H1 (cell line): ENCODE measurements at regions not wholly inside any gene's neighbourhood (a gene's known extent, or its start where the extent isn't known, plus 50 kb on each side); places are given as distances from the start of the nearest gene placed in this dataset.
"Not testable (repeated sequence)": the region's sequence is repeated elsewhere in the genome, so short reads cannot be mapped to it uniquely, and the experiment has no call there.

Experiments used
- CTCF ChIA-PET: fragments of 300-600 bp; sonication (Branson Sonifier 250); formaldehyde crosslinking; loops from one replicate; lab custom pipeline; 2021; ENCODE audit not compliant: partially characterized antibody; lab: Charles Lee
- POLR2A ChIA-PET: fragments of 300-600 bp; sonication (Branson Sonifier 250); formaldehyde crosslinking; loops from one replicate; lab custom pipeline; 2021; ENCODE audit warnings: inconsistent platforms; ENCODE audit not compliant: partially characterized antibody; lab: Charles Lee
- DNase-seq, 2 experiments: peaks; one replicate each; pipeline versions ENCODE4 v3.0.0 to v3.0.0-alpha.2; 2010 to 2022; ENCODE audit warnings: low spot score in 2 of 2, low read depth in 1 of 2, mixed read lengths in 1 of 2
- FAIRE-seq: peaks from 2 replicates; lab custom pipeline; 2011; peaks lifted over from hg19 to GRCh38; lab: Jason Lieb, UNC
- H2AFZ ChIP-seq: 2 replicates; pipeline ENCODE4 v1.8.1; 2012; ENCODE audit warnings: low read length, inconsistent platforms
- H2AK5ac ChIP-seq: 2 replicates; pipeline ENCODE4 v1.6.1; 2013; ENCODE audit warnings: low read depth, low read length
- H2BK120ac ChIP-seq: replicated peaks from 2 replicates; pipeline ENCODE3; 2013; ENCODE audit warnings: low read depth, low read length, inconsistent platforms
- H2BK12ac ChIP-seq: 2 replicates; pipeline ENCODE4 v1.6.1; 2013; ENCODE audit warnings: low read depth, low read length
- H2BK15ac ChIP-seq: 2 replicates; pipeline ENCODE4 v1.6.1; 2013; ENCODE audit warnings: low read length
- H2BK20ac ChIP-seq: 2 replicates; pipeline ENCODE4 v1.6.1; 2013; ENCODE audit warnings: low read length
- H2BK5ac ChIP-seq: 2 replicates; pipeline ENCODE4 v1.6.1; 2013; ENCODE audit warnings: low read depth, low read length
- H3K14ac ChIP-seq: 2 replicates; pipeline ENCODE4 v1.6.1; 2013; ENCODE audit warnings: inconsistent platforms; ENCODE audit not compliant: insufficient read length
- H3K18ac ChIP-seq: 2 replicates; pipeline ENCODE4 v1.6.1; 2013; ENCODE audit warnings: low read length; ENCODE audit errors: extremely low read depth
- H3K23ac ChIP-seq: 2 replicates; pipeline ENCODE4 v1.6.1; 2013; ENCODE audit warnings: inconsistent platforms; ENCODE audit not compliant: insufficient read length
- H3K23me2 ChIP-seq: 2 replicates; pipeline ENCODE4 v1.6.1; 2013; ENCODE audit warnings: low read depth, low read length
- H3K27ac ChIP-seq: 2 replicates; pipeline ENCODE4 v1.6.1; 2011; ENCODE audit warnings: low read depth, low read length, inconsistent platforms
- H3K27me3 ChIP-seq, 4 experiments: replicated peaks in 1 of 4; 1 replicate in 1 of 4; 2 replicates in 3 of 4; pipeline versions ENCODE4 v1.6.1 to v1.8.1; 2011 to 2013; ENCODE audit warnings: low read length in 3 of 4, mild to moderate bottlenecking in 3 of 4, inconsistent platforms in 2 of 4, mixed read lengths in 2 of 4, moderate library complexity in 1 of 4; ENCODE audit not compliant: control insufficient read depth in 3 of 4, insufficient read depth in 3 of 4; ENCODE audit errors: extremely low read depth in 1 of 4
- H3K36me3 ChIP-seq, 4 experiments: 2 replicates each; pipeline versions ENCODE4 v1.6.1 to v1.8.1; 2011 to 2013; ENCODE audit warnings: mild to moderate bottlenecking in 4 of 4, low read length in 3 of 4, moderate library complexity in 2 of 4, control low read depth in 1 of 4, inconsistent platforms in 1 of 4; ENCODE audit not compliant: insufficient read depth in 4 of 4, control insufficient read depth in 2 of 4
- H3K4ac ChIP-seq: replicated peaks from 2 replicates; pipeline ENCODE3; 2013; ENCODE audit warnings: low read length, low read depth, mixed read lengths, inconsistent platforms; ENCODE audit not compliant: insufficient read length
- H3K4me1 ChIP-seq, 4 experiments: replicated peaks in 1 of 4; 1 replicate in 1 of 4; 2 replicates in 3 of 4; pipeline versions ENCODE4 v1.6.1 to v1.8.1; 2011 to 2013; ENCODE audit warnings: low read length in 3 of 4, inconsistent platforms in 2 of 4, mixed read lengths in 1 of 4; ENCODE audit not compliant: insufficient read depth in 4 of 4, control insufficient read depth in 3 of 4
- H3K4me2 ChIP-seq, 2 experiments: 2 replicates each; pipeline versions ENCODE4 v1.6.1 to v1.8.1; 2011 to 2013; ENCODE audit warnings: low read depth in 2 of 2, low read length in 2 of 2, control low read depth in 1 of 2, inconsistent platforms in 1 of 2, mild to moderate bottlenecking in 1 of 2; ENCODE audit not compliant: insufficient read depth in 1 of 2
- H3K4me3 ChIP-seq, 4 experiments: fragments of 200-600, 300-600 bp in 1 of 4; sonication (generic), shearing (Covaris generic), sonication (Bioruptor Twin) in 1 of 4; 2 replicates each; pipeline versions ENCODE4 v1.5.1 to v1.8.1; 2011 to 2016; ENCODE audit warnings: low read length in 4 of 4, low read depth in 3 of 4, control low read depth in 2 of 4, inconsistent platforms in 2 of 4, mild to moderate bottlenecking in 2 of 4, mixed read lengths in 1 of 4, moderate library complexity in 1 of 4; ENCODE audit not compliant: insufficient read depth in 2 of 4; ENCODE audit errors: extremely low read depth in 1 of 4
- H3K56ac ChIP-seq: replicated peaks from 2 replicates; pipeline ENCODE3; 2013; ENCODE audit warnings: low read depth, mild to moderate bottlenecking, mixed read lengths, low read length, inconsistent platforms; ENCODE audit not compliant: insufficient read length
- H3K79me1 ChIP-seq: 2 replicates; pipeline ENCODE4 v1.6.1; 2013; ENCODE audit warnings: low read depth, low read length, control low read depth
- H3K79me2 ChIP-seq, 2 experiments: 2 replicates each; pipeline versions ENCODE4 v1.6.1 to v1.8.1; 2012 to 2013; ENCODE audit warnings: low read length in 2 of 2, mild to moderate bottlenecking in 2 of 2, inconsistent platforms in 1 of 2; ENCODE audit not compliant: insufficient read depth in 2 of 2, control insufficient read depth in 1 of 2
- H3K9ac ChIP-seq, 4 experiments: replicated peaks in 1 of 4; 1 replicate in 1 of 4; 2 replicates in 3 of 4; pipeline versions ENCODE4 v1.6.1 to v1.8.1; 2011 to 2013; ENCODE audit warnings: low read depth in 3 of 4, low read length in 3 of 4, control low read depth in 2 of 4, mild to moderate bottlenecking in 2 of 4, moderate library complexity in 2 of 4, inconsistent platforms in 1 of 4; ENCODE audit errors: extremely low read depth in 1 of 4
- H3K9me3 ChIP-seq, 2 experiments: 2 replicates each; pipeline versions ENCODE4 v1.6.1 to v1.8.1; 2012 to 2013; ENCODE audit warnings: mild to moderate bottlenecking in 2 of 2, moderate library complexity in 2 of 2, control low read depth in 1 of 2, inconsistent platforms in 1 of 2, low read depth in 1 of 2, low read length in 1 of 2, mixed read lengths in 1 of 2; ENCODE audit not compliant: insufficient read depth in 2 of 2
- H4K20me1 ChIP-seq, 2 experiments: replicated peaks in 1 of 2; 2 replicates each; pipeline versions ENCODE3 to v1.8.1; 2011 to 2013; ENCODE audit warnings: inconsistent platforms in 2 of 2, low read length in 2 of 2, mild to moderate bottlenecking in 1 of 2; ENCODE audit not compliant: insufficient read depth in 2 of 2, control insufficient read depth in 1 of 2
- H4K5ac ChIP-seq: 2 replicates; pipeline ENCODE4 v1.6.1; 2013; ENCODE audit warnings: low read length, low read depth, mixed read lengths, inconsistent platforms; ENCODE audit not compliant: insufficient read length
- H4K8ac ChIP-seq: 2 replicates; pipeline ENCODE4 v1.8.0; 2013; ENCODE audit warnings: mild to moderate bottlenecking, moderate library complexity, low read length, inconsistent platforms; ENCODE audit not compliant: insufficient read depth; ENCODE audit errors: extremely low read depth
- H4K91ac ChIP-seq: replicated peaks from 2 replicates; pipeline ENCODE3; 2013; ENCODE audit warnings: low read length, mixed read lengths, inconsistent platforms; ENCODE audit not compliant: insufficient read length
- WGBS, 2 experiments: shearing (Covaris generic) in 1 of 2; methylation state at CpG; one replicate each; pipeline versions ENCODE4 v1.1.6 to v1.1.7; 2013 to 2015; ENCODE audit warnings: low lambda C conversion rate in 2 of 2, mixed read lengths in 2 of 2, inconsistent platforms in 1 of 2, low coverage in 1 of 2, missing lambda C conversion rate in 1 of 2; ENCODE audit not compliant: insufficient replicate concordance in 2 of 2, insufficient coverage in 1 of 2, insufficient read length in 1 of 2; ENCODE audit errors: extremely low coverage in 1 of 2, missing lambda C conversion rate in 1 of 2; 5-methylcytosine and 5-hydroxymethylcytosine counted together

GRCh38 chr18:45344680-45345079 is 270.6 kb upstream of the SLC14A2 start:
- FAIRE-seq, H3K27ac ChIP-seq, H3K79me2 ChIP-seq, H3K4ac ChIP-seq, H3K23ac ChIP-seq, H2BK15ac ChIP-seq, H4K5ac ChIP-seq, H4K20me1 ChIP-seq, H2BK120ac ChIP-seq, H3K79me1 ChIP-seq, H3K23me2 ChIP-seq, H3K56ac ChIP-seq, H4K8ac ChIP-seq, H2AK5ac ChIP-seq, DNase-seq, H3K4me1 ChIP-seq, H2BK12ac ChIP-seq, H3K36me3 ChIP-seq, H2AFZ ChIP-seq, H3K4me2 ChIP-seq, H3K27me3 ChIP-seq, H2BK5ac ChIP-seq, H2BK20ac ChIP-seq, H3K9ac ChIP-seq, H3K4me3 ChIP-seq, H3K14ac ChIP-seq, H3K9me3 ChIP-seq, POLR2A ChIA-PET, H3K18ac ChIP-seq, H4K91ac ChIP-seq: not testable (repeated sequence)
- WGBS, 2 experiments: 95% methylated on average over 6 of the region's 6 CpGs; no CpG with 5 or more reads in 1 of the 2 experiments
- CTCF ChIA-PET: interaction anchor here (0.9 to 1.8 kb wide), 3 partner anchors 27 to 1756 kb away, joined by 3 to 5 read pairs (median 4); no protein-coding TSS in a partner anchor
